HUDEP-2 (cell line): ENCODE measurements at regions not wholly inside any gene's neighbourhood (a gene's known extent, or its start where the extent isn't known, plus 50 kb on each side); places are given as distances from the start of the nearest gene placed in this dataset.
A peak's percentile ranks its signal among the peaks of the same experiment; 100 is the strongest.

Experiments used
- DNase-seq, 76 experiments: peaks; one replicate each; lab custom pipeline; 2025; ENCODE audit not compliant: unreplicated experiment in 76 of 76; lab: John Stamatoyannopoulos, UW

GRCh38 chr13:84927442-84928169, 871.6 kb downstream of the SLITRK6 start:
- DNase-seq: no peak

- no peak for DNase-seq
These were observed 873.8 kb downstream of the SLITRK6 start for GRCh38 chr13:84925443-84925842.

- DNase-seq: no peak
These were observed 875.4 kb downstream of the SLITRK6 start for GRCh38 chr13:84923831-84924230.

GRCh38 chr13:84917252-84917878, 881.9 kb downstream of the SLITRK6 start:
- peak in 1 of 76 experiments; percentile 1 for DNase-seq

- no peak for DNase-seq
These were observed 886.5 kb downstream of the SLITRK6 start for GRCh38 chr13:84912720-84913119.

- no peak for DNase-seq
These were observed 888.8 kb downstream of the SLITRK6 start for GRCh38 chr13:84910423-84910822.

GRCh38 chr13:84903391-84903790, 895.8 kb downstream of the SLITRK6 start:
- no peak for DNase-seq

GRCh38 chr13:84902243-84902642, 897.0 kb downstream of the SLITRK6 start:
- no peak for DNase-seq

- peak in 24 of 76 experiments; percentile 0 to 47 (median 10) for DNase-seq
These were observed 903.1 kb downstream of the SLITRK6 start for GRCh38 chr13:84896128-84896527.

GRCh38 chr13:84894749-84895148, 904.5 kb downstream of the SLITRK6 start:
- no peak for DNase-seq

GRCh38 chr13:84885868-84886267, 913.4 kb downstream of the SLITRK6 start:
- no peak for DNase-seq

GRCh38 chr13:84873951-84874350, 925.3 kb downstream of the SLITRK6 start:
- DNase-seq: no peak

- peak in 3 of 76 experiments; percentile 6 to 35 (median 12) for DNase-seq
These were observed 929.0 kb downstream of the SLITRK6 start for GRCh38 chr13:84870190-84870589.

- DNase-seq: no peak
These were observed 932.0 kb downstream of the SLITRK6 start for GRCh38 chr13:84867246-84867645.

- DNase-seq: no peak
These were observed 933.4 kb downstream of the SLITRK6 start for GRCh38 chr13:84865783-84866221.

- DNase-seq: no peak
These were observed 934.9 kb downstream of the SLITRK6 start for GRCh38 chr13:84864341-84864740.

GRCh38 chr13:84847107-84847506, 952.1 kb downstream of the SLITRK6 start:
- no peak for DNase-seq

GRCh38 chr13:84845907-84846619, 953.2 kb downstream of the SLITRK6 start:
- no peak for DNase-seq

GRCh38 chr13:84844473-84844872, 954.7 kb downstream of the SLITRK6 start:
- peak in 1 of 76 experiments; percentile 33 for DNase-seq

- no peak for DNase-seq
These were observed 955.9 kb downstream of the SLITRK6 start for GRCh38 chr13:84843368-84843767.

GRCh38 chr13:84834201-84834600, 951.9 kb upstream of the SLITRK1 start:
- DNase-seq: no peak
